CD14-positive monocyte (primary cell): ENCODE measurements at regions not wholly inside any gene's neighbourhood (a gene's known extent, or its start where the extent isn't known, plus 50 kb on each side); places are given as distances from the start of the nearest gene placed in this dataset.

Experiments
- DNase-seq, 3 donors: peaks; one replicate each; pipeline ENCODE4 v3.0.0-alpha.2; 2011 to 2022
- H2AFZ ChIP-seq: 2 replicates; pipeline ENCODE4 v1.6.0; 2012; ENCODE audit warnings: mild to moderate bottlenecking, low read depth, low read length, inconsistent platforms; ENCODE audit not compliant: insufficient read depth, poor library complexity, severe bottlenecking
- H3K27ac ChIP-seq, 2 donors: 1 replicate in 1 of 2; 2 replicates in 1 of 2; pipeline ENCODE4 v1.5.1; 2012 to 2013; ENCODE audit warnings: low read length in 2 of 2, control low read depth in 1 of 2, inconsistent platforms in 1 of 2, low read depth in 1 of 2, mild to moderate bottlenecking in 1 of 2
- H3K27me3 ChIP-seq, 2 donors: one replicate each; pipeline versions ENCODE4 v1.6.0 to v1.6.1; 2011 to 2013; ENCODE audit warnings: low read length in 2 of 2; ENCODE audit not compliant: control insufficient read depth in 2 of 2, insufficient read depth in 2 of 2
- H3K36me3 ChIP-seq, 2 donors: replicated peaks in 1 of 2; 1 replicate in 1 of 2; 2 replicates in 1 of 2; pipeline versions ENCODE4 v1.5.1 to v1.6.1; 2012 to 2013; ENCODE audit warnings: low read length in 2 of 2, control low read depth in 1 of 2, inconsistent platforms in 1 of 2, mild to moderate bottlenecking in 1 of 2; ENCODE audit not compliant: insufficient read depth in 2 of 2, control insufficient read depth in 1 of 2
- H3K4me1 ChIP-seq, 2 donors: 1 replicate in 1 of 2; 2 replicates in 1 of 2; pipeline versions ENCODE4 v1.5.1 to v1.6.1; 2012 to 2013; ENCODE audit warnings: low read length in 2 of 2, control low read depth in 1 of 2, inconsistent platforms in 1 of 2, mild to moderate bottlenecking in 1 of 2, moderate library complexity in 1 of 2; ENCODE audit not compliant: insufficient read depth in 2 of 2, control insufficient read depth in 1 of 2
- H3K4me2 ChIP-seq: replicated peaks from 2 replicates; pipeline ENCODE3; 2012; ENCODE audit warnings: low read length, moderate library complexity, mild to moderate bottlenecking; ENCODE audit not compliant: poor library complexity, severe bottlenecking; ENCODE audit errors: extremely low read depth
- H3K4me3 ChIP-seq, 3 experiments: fragments of 200-600 bp in 1 of 3; sonication (generic) in 1 of 3; replicated peaks in 1 of 3; 1 replicate in 2 of 3; 2 replicates in 1 of 3; pipeline ENCODE4 v1.5.1; 2011 to 2013; ENCODE audit warnings: low read length in 3 of 3, mild to moderate bottlenecking in 3 of 3, control low read depth in 2 of 3, low read depth in 2 of 3, inconsistent platforms in 1 of 3, moderate library complexity in 1 of 3
- H3K79me2 ChIP-seq: 2 replicates; pipeline ENCODE4 v1.6.0; 2012; ENCODE audit warnings: mild to moderate bottlenecking, control low read depth, inconsistent platforms, low read length, moderate library complexity; ENCODE audit not compliant: insufficient read depth
- H3K9ac ChIP-seq: 2 replicates; pipeline ENCODE4 v1.6.0; 2017; ENCODE audit warnings: low read length, mild to moderate bottlenecking; ENCODE audit not compliant: insufficient read depth, poor library complexity, severe bottlenecking
- H3K9me3 ChIP-seq, 2 donors: replicated peaks in 1 of 2; 1 replicate in 1 of 2; 2 replicates in 1 of 2; pipeline versions ENCODE4 v1.5.1 to v1.6.1; 2012 to 2013; ENCODE audit warnings: low read length in 2 of 2, control low read depth in 1 of 2; ENCODE audit not compliant: control insufficient read depth in 1 of 2, insufficient read depth in 1 of 2
- H4K20me1 ChIP-seq: 2 replicates; pipeline ENCODE4 v1.6.0; 2012; ENCODE audit warnings: mild to moderate bottlenecking, low read length, control low read depth, moderate library complexity; ENCODE audit not compliant: insufficient read depth
- H3K27ac Mint-ChIP-seq, 7 donors: one replicate each; pipeline ENCODE4 v1.8.0; 2020; ENCODE audit warnings: mild to moderate bottlenecking in 7 of 7, mixed read lengths in 7 of 7, moderate library complexity in 6 of 7, inconsistent platforms in 2 of 7
- H3K27me3 Mint-ChIP-seq, 3 donors: one replicate each; pipeline ENCODE4 v1.8.0; 2021 to 2022; ENCODE audit warnings: low read depth in 3 of 3, mild to moderate bottlenecking in 3 of 3, mixed read lengths in 3 of 3, moderate library complexity in 3 of 3, inconsistent platforms in 1 of 3
- H3K36me3 Mint-ChIP-seq, 2 donors: one replicate each; pipeline ENCODE4 v1.8.0; 2020; ENCODE audit warnings: mixed read lengths in 2 of 2, inconsistent platforms in 1 of 2, mild to moderate bottlenecking in 1 of 2
- H3K4me1 Mint-ChIP-seq: one replicate; pipeline ENCODE4 v1.8.0; 2020; ENCODE audit warnings: mild to moderate bottlenecking, mixed read lengths
- H3K4me3 Mint-ChIP-seq, 2 donors: one replicate each; pipeline ENCODE4 v1.8.0; 2020; ENCODE audit warnings: mild to moderate bottlenecking in 2 of 2, mixed read lengths in 2 of 2, moderate library complexity in 1 of 2
- H3K9me3 Mint-ChIP-seq, 7 donors: one replicate each; pipeline ENCODE4 v1.8.0; 2020 to 2022; ENCODE audit warnings: mixed read lengths in 7 of 7, mild to moderate bottlenecking in 6 of 7, moderate library complexity in 6 of 7, inconsistent platforms in 2 of 7
- WGBS: methylation state at CpG from one replicate; pipeline ENCODE4 v1.1.5; 2013; ENCODE audit warnings: missing lambda C conversion rate; ENCODE audit not compliant: insufficient coverage; 5-methylcytosine and 5-hydroxymethylcytosine counted together
- intact Hi-C, 2 donors: fragments of 100-400 bp; cut with micrococcal nuclease; formaldehyde crosslinking; loops; one replicate each; pipeline versions ENCODE4 v1.15.0 to v1.15.1; 2023
- TF ChIP-seq, protein P1 (sequence below): fragments of 200-600 bp; IDR thresholded peaks from one replicate; pipeline ENCODE4 v1.8.0; 2022; ENCODE audit warnings: antibody characterized with exemption, mild to moderate bottlenecking

DNA sequence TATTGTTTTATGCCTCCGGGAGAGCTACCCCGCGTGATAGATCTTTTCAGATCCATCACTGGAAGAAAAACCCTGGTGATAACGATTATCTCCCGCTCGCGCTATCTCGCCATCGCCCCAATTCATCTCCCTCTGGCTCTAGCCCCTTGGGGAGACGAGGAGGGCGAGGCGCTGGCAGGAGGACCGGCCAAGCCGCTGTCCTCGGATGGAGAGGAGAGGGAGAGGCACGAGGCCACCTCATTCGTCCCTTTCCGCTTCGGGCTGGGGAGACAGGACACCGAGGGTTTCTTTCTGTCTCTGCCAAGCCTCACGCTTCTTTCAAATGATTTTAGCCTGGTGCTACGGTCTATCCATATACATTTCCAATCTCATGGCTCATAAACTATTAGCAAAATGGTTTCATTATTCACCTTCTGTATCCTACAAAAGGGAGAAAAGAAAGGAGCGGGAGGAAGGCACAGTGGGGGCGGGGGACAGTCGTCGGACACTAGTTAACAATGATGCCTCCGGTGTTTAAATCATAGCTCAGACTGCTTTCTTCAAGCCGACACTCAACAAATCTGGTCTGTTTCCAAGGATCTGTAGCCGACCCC, 415.0 kb upstream of the ESRRG start:
- Histone ChIP-seq H2AFZ (no peak overlapping the region), H3K9ac (no peak overlapping the region), H3K27me3 (peaks cover 58 to 91% of the 10 kb centered on the region in 2 donors), H3K79me2 (no peaks in the 10 kb centered on the region), H3K9me3 (peaks cover 9 to 43% of the 10 kb centered on the region in 2 donors), H4K20me1 (no peaks in the 10 kb centered on the region), H3K4me3 (no peak overlapping the region), H3K27ac (no peak overlapping the region), H3K4me2 (no peak overlapping the region), H3K36me3 (no peaks in the 10 kb centered on the region), H3K4me1 (no peaks in the 10 kb centered on the region)
- DNase-seq = no peak
- TF ChIP-seq, protein P1, sequence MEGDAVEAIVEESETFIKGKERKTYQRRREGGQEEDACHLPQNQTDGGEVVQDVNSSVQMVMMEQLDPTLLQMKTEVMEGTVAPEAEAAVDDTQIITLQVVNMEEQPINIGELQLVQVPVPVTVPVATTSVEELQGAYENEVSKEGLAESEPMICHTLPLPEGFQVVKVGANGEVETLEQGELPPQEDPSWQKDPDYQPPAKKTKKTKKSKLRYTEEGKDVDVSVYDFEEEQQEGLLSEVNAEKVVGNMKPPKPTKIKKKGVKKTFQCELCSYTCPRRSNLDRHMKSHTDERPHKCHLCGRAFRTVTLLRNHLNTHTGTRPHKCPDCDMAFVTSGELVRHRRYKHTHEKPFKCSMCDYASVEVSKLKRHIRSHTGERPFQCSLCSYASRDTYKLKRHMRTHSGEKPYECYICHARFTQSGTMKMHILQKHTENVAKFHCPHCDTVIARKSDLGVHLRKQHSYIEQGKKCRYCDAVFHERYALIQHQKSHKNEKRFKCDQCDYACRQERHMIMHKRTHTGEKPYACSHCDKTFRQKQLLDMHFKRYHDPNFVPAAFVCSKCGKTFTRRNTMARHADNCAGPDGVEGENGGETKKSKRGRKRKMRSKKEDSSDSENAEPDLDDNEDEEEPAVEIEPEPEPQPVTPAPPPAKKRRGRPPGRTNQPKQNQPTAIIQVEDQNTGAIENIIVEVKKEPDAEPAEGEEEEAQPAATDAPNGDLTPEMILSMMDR = no peak
- WGBS = 3% methylated on average over 16 of the region's 29 CpGs
- peaks cover 79 to 88% (median 86%) of the 10 kb centered on the region in 3 donors for H3K27me3 Mint-ChIP-seq
- peaks cover 4% of the 10 kb centered on the region for H3K4me1 Mint-ChIP-seq
- H3K27ac Mint-ChIP-seq = no peak overlapping the region
- peaks cover 0 to 37% (median 21%) of the 10 kb centered on the region in 7 donors for H3K9me3 Mint-ChIP-seq
- H3K4me3 Mint-ChIP-seq = peak overlapping the region in 1 of 2 donors; percentile 78
- H3K36me3 Mint-ChIP-seq = peaks cover 0 to 5% of the 10 kb centered on the region in 2 donors
- intact Hi-C loops = no loop called here

- Mint-ChIP-seq H3K27ac (no peak overlapping the region), H3K36me3 (peaks cover 0 to 5% of the 10 kb centered on the region in 2 donors), H3K9me3 (peaks cover 0 to 39% (median 21%) of the 10 kb centered on the region in 7 donors), H3K4me3 (peak overlapping the region in 1 of 2 donors; percentile 89), H3K4me1 (peaks cover 4% of the 10 kb centered on the region), H3K27me3 (peaks cover 88 to 93% (median 88%) of the 10 kb centered on the region in 3 donors)
- TF ChIP-seq, protein P1 = no peak
- intact Hi-C loops = no loop called here
- Histone ChIP-seq H3K27ac (no peak overlapping the region), H3K9me3 (peaks cover 9 to 43% of the 10 kb centered on the region in 2 donors), H4K20me1 (no peaks in the 10 kb centered on the region), H2AFZ (no peak overlapping the region), H3K4me1 (no peaks in the 10 kb centered on the region), H3K36me3 (no peaks in the 10 kb centered on the region), H3K79me2 (no peaks in the 10 kb centered on the region), H3K4me3 (no peak overlapping the region), H3K9ac (no peak overlapping the region), H3K27me3 (peaks cover 58 to 95% of the 10 kb centered on the region in 2 donors), H3K4me2 (no peak overlapping the region)
- DNase-seq = no peak
- 4% methylated on average over 47 of the region's 53 CpGs for WGBS
Observed at GRCh38 chr1:217137210-217137881, 414.1 kb upstream of the ESRRG start.
